ENCODE measurements at regions not wholly inside any gene's neighbourhood (a gene's known extent, or its start where the extent isn't known, plus 50 kb on each side); places are given as distances from the start of the nearest gene placed in this dataset.
"Not testable (repeated sequence)": the region's sequence is repeated elsewhere in the genome, so short reads cannot be mapped to it uniquely, and the experiment has no call there.

- not testable (repeated sequence) for H3K27ac ChIP-seq (ENCODE audit: low read depth, low read length, severe bottlenecking); H3K4me3 ChIP-seq (ENCODE audit: extremely low read depth, insufficient read depth, low read length, poor library complexity, severe bottlenecking); H3K4me1 ChIP-seq (ENCODE audit: control insufficient read depth, insufficient read depth, low read length, poor library complexity, severe bottlenecking); H3K36me3 ChIP-seq (ENCODE audit: control insufficient read depth, insufficient read depth, low read length); H3K9me3 ChIP-seq (ENCODE audit: control insufficient read depth, low read length)
- WGBS, 2 experiments (ENCODE audit: insufficient coverage in 2 of 2): 80 to 86% methylated on average over 1 to 2 of the region's 6 CpGs
These were observed 435.8 kb downstream of the SHISA9 start for GRCh38 chr16:13336907-13337881.

DNA sequence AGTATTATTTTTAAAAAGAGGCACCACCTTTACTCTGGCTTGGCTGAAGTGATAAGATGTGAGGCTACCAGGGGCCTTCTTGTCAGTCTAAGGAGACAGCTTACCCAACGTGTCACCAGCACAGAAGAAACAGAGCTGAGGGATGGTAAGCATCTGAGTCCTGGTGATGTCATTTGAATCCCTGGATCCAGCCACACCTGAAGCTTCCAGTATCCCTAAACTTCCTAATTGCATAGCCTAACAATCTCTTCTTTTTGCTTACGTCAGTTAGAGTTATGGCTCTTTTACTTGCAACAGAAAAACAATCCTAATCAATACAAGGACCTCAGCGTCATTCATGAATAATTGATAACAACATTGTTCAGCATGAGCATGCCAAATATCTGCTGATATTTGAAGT lies 436.6 kb downstream of the SHISA9 start:
- Histone ChIP-seq H3K4me3 (ENCODE audit: extremely low read depth, insufficient read depth, low read length, poor library complexity, severe bottlenecking) (no peak overlapping the region), H3K4me1 (ENCODE audit: control insufficient read depth, insufficient read depth, low read length, poor library complexity, severe bottlenecking) (no peaks in the 10 kb centered on the region), H3K9me3 (ENCODE audit: control insufficient read depth, low read length) (no peaks in the 10 kb centered on the region), H3K36me3 (ENCODE audit: control insufficient read depth, insufficient read depth, low read length) (no peaks in the 10 kb centered on the region), H3K27ac (ENCODE audit: low read depth, low read length, severe bottlenecking) (no peak overlapping the region)
- 90 to 100% methylated on average over 2 of the region's 3 CpGs for WGBS, 2 experiments (ENCODE audit: insufficient coverage in 2 of 2)

DNA sequence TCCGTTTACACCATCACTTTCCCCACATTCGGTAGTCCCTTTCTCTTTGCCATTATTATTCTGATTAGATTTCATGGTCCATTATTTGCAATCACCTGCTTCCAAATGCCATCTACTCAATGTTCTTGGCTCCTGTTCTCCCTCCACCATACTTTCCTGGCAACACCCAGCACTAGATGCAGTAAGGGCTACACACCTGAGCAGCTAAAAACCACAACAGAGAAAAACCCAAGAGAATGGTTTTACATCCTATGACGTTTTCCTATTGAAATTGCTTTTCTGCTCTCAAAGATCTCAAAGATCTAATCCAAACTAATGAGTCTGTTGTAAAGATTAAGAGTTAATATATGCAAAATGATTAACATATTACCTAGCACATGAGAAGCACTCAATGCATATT lies 441.3 kb downstream of the SHISA9 start:
- Histone ChIP-seq H3K4me3 (ENCODE audit: extremely low read depth, insufficient read depth, low read length, poor library complexity, severe bottlenecking) (no peak overlapping the region), H3K4me1 (ENCODE audit: control insufficient read depth, insufficient read depth, low read length, poor library complexity, severe bottlenecking) (no peaks in the 10 kb centered on the region), H3K27ac (ENCODE audit: low read depth, low read length, severe bottlenecking) (no peak overlapping the region), H3K36me3 (ENCODE audit: control insufficient read depth, insufficient read depth, low read length) (no peaks in the 10 kb centered on the region), H3K9me3 (ENCODE audit: control insufficient read depth, low read length) (no peaks in the 10 kb centered on the region)
- WGBS, 2 experiments (ENCODE audit: insufficient coverage in 2 of 2): 81 to 90% methylated on average over 2 of the region's 3 CpGs

DNA sequence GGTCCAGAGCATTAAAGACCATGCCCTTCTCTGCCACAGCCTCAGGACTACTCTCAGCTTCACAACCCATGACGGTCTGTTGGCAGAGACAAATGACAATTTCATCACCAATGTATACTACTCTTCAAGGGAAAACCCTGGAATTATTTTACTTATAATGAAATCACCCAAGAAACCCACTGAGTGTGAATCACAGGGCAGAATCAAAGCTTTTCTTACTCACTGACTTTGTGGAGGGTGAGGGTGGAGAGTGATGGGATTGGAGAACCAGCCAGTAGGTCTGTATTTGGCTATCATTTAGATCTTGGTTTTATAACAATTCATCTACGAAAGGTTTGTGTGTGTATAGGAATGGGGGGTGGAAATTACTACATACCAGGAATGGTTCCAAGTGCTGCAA lies 442.6 kb downstream of the SHISA9 start:
- Histone ChIP-seq H3K9me3 (ENCODE audit: control insufficient read depth, low read length) (no peaks in the 10 kb centered on the region), H3K27ac (ENCODE audit: low read depth, low read length, severe bottlenecking) (no peak overlapping the region), H3K4me3 (ENCODE audit: extremely low read depth, insufficient read depth, low read length, poor library complexity, severe bottlenecking) (no peak overlapping the region), H3K4me1 (ENCODE audit: control insufficient read depth, insufficient read depth, low read length, poor library complexity, severe bottlenecking) (no peaks in the 10 kb centered on the region), H3K36me3 (ENCODE audit: control insufficient read depth, insufficient read depth, low read length) (no peaks in the 10 kb centered on the region)
- 70 to 80% methylated on average over 1 to 2 of the region's 2 CpGs for WGBS, 2 experiments (ENCODE audit: insufficient coverage in 2 of 2)

DNA sequence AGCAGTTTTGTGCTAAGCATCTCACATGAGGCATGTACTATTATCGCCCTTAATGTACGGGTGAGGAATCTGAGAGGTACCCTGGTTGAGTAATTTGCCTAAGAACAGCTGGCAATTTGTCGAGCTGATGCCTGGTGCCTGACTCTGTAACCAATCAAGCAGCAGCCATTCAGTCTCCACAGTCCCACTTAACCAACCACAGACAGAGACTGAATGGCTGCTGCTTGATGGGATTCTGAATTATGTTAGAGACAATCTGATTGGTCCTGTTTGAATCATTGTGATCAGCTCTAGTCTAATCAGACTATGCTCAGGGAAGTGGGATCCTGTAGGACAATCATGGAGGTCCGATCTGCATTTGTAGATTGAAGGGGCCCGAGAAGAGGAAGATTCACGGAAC lies 447.0 kb downstream of the SHISA9 start:
- no peaks in the 10 kb centered on the region for H3K9me3 ChIP-seq (ENCODE audit: control insufficient read depth, low read length)
- no peak overlapping the region for H3K4me3 ChIP-seq (ENCODE audit: extremely low read depth, insufficient read depth, low read length, poor library complexity, severe bottlenecking)
- WGBS, 2 experiments (ENCODE audit: insufficient coverage in 2 of 2): 73 to 100% methylated on average over 2 to 5 of the region's 6 CpGs
- no peaks in the 10 kb centered on the region for H3K4me1 ChIP-seq (ENCODE audit: control insufficient read depth, insufficient read depth, low read length, poor library complexity, severe bottlenecking)
- no peaks in the 10 kb centered on the region for H3K36me3 ChIP-seq (ENCODE audit: control insufficient read depth, insufficient read depth, low read length)
- no peak overlapping the region for H3K27ac ChIP-seq (ENCODE audit: low read depth, low read length, severe bottlenecking)

- H3K27ac ChIP-seq (ENCODE audit: low read depth, low read length, severe bottlenecking): no peak overlapping the region
- H3K36me3 ChIP-seq (ENCODE audit: control insufficient read depth, insufficient read depth, low read length): no peaks in the 10 kb centered on the region
- no peak overlapping the region for H3K4me3 ChIP-seq (ENCODE audit: extremely low read depth, insufficient read depth, low read length, poor library complexity, severe bottlenecking)
- no peaks in the 10 kb centered on the region for H3K9me3 ChIP-seq (ENCODE audit: control insufficient read depth, low read length)
- no peaks in the 10 kb centered on the region for H3K4me1 ChIP-seq (ENCODE audit: control insufficient read depth, insufficient read depth, low read length, poor library complexity, severe bottlenecking)
- 88 to 93% methylated on average over 4 of the region's 4 CpGs for WGBS, 2 experiments (ENCODE audit: insufficient coverage in 2 of 2)
These were observed 448.6 kb downstream of the SHISA9 start for GRCh38 chr16:13350000-13350399.

- no peaks in the 10 kb centered on the region for H3K36me3 ChIP-seq (ENCODE audit: control insufficient read depth, insufficient read depth, low read length)
- H3K27ac ChIP-seq (ENCODE audit: low read depth, low read length, severe bottlenecking): no peak overlapping the region
- no peaks in the 10 kb centered on the region for H3K4me1 ChIP-seq (ENCODE audit: control insufficient read depth, insufficient read depth, low read length, poor library complexity, severe bottlenecking)
- 73 to 87% methylated on average over 5 of the region's 6 CpGs for WGBS, 2 experiments (ENCODE audit: insufficient coverage in 2 of 2)
- no peaks in the 10 kb centered on the region for H3K9me3 ChIP-seq (ENCODE audit: control insufficient read depth, low read length)
- H3K4me3 ChIP-seq (ENCODE audit: extremely low read depth, insufficient read depth, low read length, poor library complexity, severe bottlenecking): no peak overlapping the region
These were observed 449.8 kb downstream of the SHISA9 start for GRCh38 chr16:13351181-13351580.

GRCh38 chr16:13351601-13352217 lies 450.3 kb downstream of the SHISA9 start:
- Histone ChIP-seq H3K4me3 (ENCODE audit: extremely low read depth, insufficient read depth, low read length, poor library complexity, severe bottlenecking) (no peak overlapping the region), H3K36me3 (ENCODE audit: control insufficient read depth, insufficient read depth, low read length) (no peaks in the 10 kb centered on the region), H3K9me3 (ENCODE audit: control insufficient read depth, low read length) (no peaks in the 10 kb centered on the region), H3K27ac (ENCODE audit: low read depth, low read length, severe bottlenecking) (no peak overlapping the region), H3K4me1 (ENCODE audit: control insufficient read depth, insufficient read depth, low read length, poor library complexity, severe bottlenecking) (no peaks in the 10 kb centered on the region)
- 42% methylated on average over 3 of the region's 4 CpGs; no CpG with 5 or more reads in 1 of the 2 experiments for WGBS, 2 experiments (ENCODE audit: insufficient coverage in 2 of 2)

DNA sequence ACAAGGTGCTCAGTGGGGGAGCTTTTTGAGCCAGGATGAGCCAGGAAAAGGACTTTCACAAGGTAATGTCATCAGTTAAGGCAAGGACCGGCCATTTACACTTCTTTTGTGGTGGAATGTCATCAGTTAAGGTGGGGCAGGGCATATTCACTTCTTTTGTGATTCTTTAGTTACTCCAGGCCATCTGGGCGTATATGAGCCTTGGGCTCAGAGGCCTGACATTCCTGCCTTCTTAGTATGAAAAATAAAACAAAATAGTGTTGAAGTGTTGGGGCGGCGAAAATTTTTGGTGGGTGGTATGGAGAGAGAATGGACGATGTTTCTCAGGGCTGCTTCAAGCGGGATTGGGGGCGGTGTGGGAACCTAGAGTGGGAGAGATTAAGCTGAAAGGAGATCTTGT lies 451.4 kb downstream of the SHISA9 start:
- not testable (repeated sequence) for H3K4me1 ChIP-seq (ENCODE audit: control insufficient read depth, insufficient read depth, low read length, poor library complexity, severe bottlenecking); H3K27ac ChIP-seq (ENCODE audit: low read depth, low read length, severe bottlenecking); H3K4me3 ChIP-seq (ENCODE audit: extremely low read depth, insufficient read depth, low read length, poor library complexity, severe bottlenecking); H3K36me3 ChIP-seq (ENCODE audit: control insufficient read depth, insufficient read depth, low read length); H3K9me3 ChIP-seq (ENCODE audit: control insufficient read depth, low read length)
- 41 to 54% methylated on average over 5 of the region's 7 CpGs for WGBS, 2 experiments (ENCODE audit: insufficient coverage in 2 of 2)

DNA sequence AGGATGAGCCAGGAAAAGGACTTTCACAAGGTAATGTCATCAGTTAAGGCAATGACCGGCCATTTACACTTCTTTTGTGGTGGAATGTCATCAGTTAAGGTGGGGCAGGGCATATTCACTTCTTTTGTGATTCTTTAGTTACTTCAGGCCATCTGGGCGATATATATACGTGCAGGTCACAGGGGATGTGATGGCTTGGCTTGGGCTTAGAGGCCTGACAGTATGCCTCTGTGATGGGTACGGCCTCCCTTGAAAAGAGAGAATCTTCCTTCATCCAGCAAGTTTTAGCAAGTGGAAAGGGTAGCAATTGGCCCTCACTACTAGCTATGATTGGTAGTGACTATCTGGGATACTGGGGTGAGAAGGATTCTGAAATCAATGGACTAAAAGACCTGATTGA lies 456.4 kb downstream of the SHISA9 start:
- H3K9me3 ChIP-seq (ENCODE audit: control insufficient read depth, low read length): peaks cover 11% of the 10 kb centered on the region
- H3K4me3 ChIP-seq (ENCODE audit: extremely low read depth, insufficient read depth, low read length, poor library complexity, severe bottlenecking); H3K36me3 ChIP-seq (ENCODE audit: control insufficient read depth, insufficient read depth, low read length); H3K4me1 ChIP-seq (ENCODE audit: control insufficient read depth, insufficient read depth, low read length, poor library complexity, severe bottlenecking); H3K27ac ChIP-seq (ENCODE audit: low read depth, low read length, severe bottlenecking): not testable (repeated sequence)
- WGBS, 2 experiments (ENCODE audit: insufficient coverage in 2 of 2): 65% methylated on average over 2 of the region's 4 CpGs; no CpG with 5 or more reads in 1 of the 2 experiments

GRCh38 chr16:13359835-13360234 lies 458.4 kb downstream of the SHISA9 start:
- Histone ChIP-seq H3K36me3 (ENCODE audit: control insufficient read depth, insufficient read depth, low read length) (no peaks in the 10 kb centered on the region), H3K4me1 (ENCODE audit: control insufficient read depth, insufficient read depth, low read length, poor library complexity, severe bottlenecking) (no peaks in the 10 kb centered on the region), H3K9me3 (ENCODE audit: control insufficient read depth, low read length) (peaks cover 11% of the 10 kb centered on the region), H3K4me3 (ENCODE audit: extremely low read depth, insufficient read depth, low read length, poor library complexity, severe bottlenecking) (no peak overlapping the region), H3K27ac (ENCODE audit: low read depth, low read length, severe bottlenecking) (no peak overlapping the region)
- WGBS, 2 experiments (ENCODE audit: insufficient coverage in 2 of 2): 94 to 100% methylated on average over 1 to 3 of the region's 3 CpGs
